ENCODE measurements at regions not wholly inside any gene's neighbourhood (a gene's known extent, or its start where the extent isn't known, plus 50 kb on each side); places are given as distances from the start of the nearest gene placed in this dataset.

DNA sequence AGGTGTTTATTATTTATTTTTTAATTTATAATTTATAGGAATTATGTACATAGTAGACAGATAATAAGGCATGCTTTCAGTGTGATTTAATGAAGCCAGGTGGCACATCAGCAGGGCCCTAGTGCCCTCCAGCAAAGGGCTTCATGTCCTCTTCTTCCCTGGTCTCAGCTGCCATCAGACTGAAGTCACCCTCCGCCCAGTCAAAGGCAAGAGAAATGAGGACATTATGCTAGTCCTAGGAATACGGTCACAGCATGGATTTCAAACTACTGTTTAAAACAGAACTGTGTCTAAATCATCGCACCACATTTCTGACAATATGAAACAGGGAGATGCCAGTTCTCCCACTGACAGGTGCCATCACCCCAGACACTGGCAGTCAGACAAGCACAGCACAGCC, 168.1 kb downstream of the SEC16B start:
- Mint-ChIP-seq H3K27ac (no peak overlapping the region), H3K27me3 (ENCODE audit: insufficient read depth, low read depth) (no peaks in the 10 kb centered on the region)

DNA sequence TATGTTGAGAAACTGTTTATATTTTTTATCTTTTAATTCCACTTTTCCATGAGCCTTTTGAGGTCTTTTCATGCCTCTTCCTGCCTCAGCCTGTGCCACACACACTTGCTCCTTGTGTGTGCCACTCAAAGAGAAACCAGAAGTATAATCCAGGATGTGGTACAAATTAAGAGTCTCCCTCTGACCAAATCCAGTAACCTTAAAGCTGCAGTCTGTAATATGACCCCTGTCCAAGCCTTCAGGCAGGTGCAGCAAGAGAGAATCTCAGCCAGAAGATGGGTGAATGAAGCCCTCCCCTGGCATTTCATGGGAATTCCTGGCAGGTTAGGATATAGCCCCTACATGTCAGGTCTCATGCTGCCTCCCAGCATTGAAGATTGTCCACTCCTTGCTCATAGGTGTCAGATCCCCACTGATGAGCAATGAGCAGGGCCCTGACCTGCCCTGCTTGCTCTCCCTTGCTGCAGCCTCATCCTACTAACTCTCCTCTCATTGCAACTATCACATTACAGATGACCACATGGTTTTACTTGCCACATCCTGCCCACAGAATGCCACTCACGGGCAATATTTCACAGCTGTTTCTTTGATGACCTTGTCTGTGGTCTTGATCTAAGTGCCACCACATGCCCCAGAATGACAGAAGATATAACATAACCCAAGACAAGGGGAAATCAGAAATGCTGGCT, 169.3 kb downstream of the SEC16B start:
- Histone ChIP-seq H3K4me1 (peaks cover 12% of the 10 kb centered on the region), H4K20me1 (ENCODE audit: low read depth) (no peaks in the 10 kb centered on the region), H3K27me3 (no peaks in the 10 kb centered on the region), H3K9me3 (ENCODE audit: low read depth) (no peaks in the 10 kb centered on the region), H3K36me3 (no peaks in the 10 kb centered on the region), H3K4me2 (no peak overlapping the region), H3K79me2 (ENCODE audit: low read depth) (no peaks in the 10 kb centered on the region), H2AFZ (replicated peaks) (no peak overlapping the region), H3K4me3 (no peak overlapping the region), H3F3A (ENCODE audit: low read depth) (no peaks in the 10 kb centered on the region), H3K9ac (no peak overlapping the region), H3K27ac (no peak overlapping the region)
- no peak overlapping the region for H3K27ac Mint-ChIP-seq
- peaks cover 10% of the 10 kb centered on the region for H3K9me3 Mint-ChIP-seq
- peaks cover 3% of the 10 kb centered on the region for H3K4me1 Mint-ChIP-seq
- no peak overlapping the region for H3K4me3 Mint-ChIP-seq
- H3K27me3 Mint-ChIP-seq (ENCODE audit: insufficient read depth, low read depth) = no peaks in the 10 kb centered on the region
- TF ChIP-seq, protein P1, sequence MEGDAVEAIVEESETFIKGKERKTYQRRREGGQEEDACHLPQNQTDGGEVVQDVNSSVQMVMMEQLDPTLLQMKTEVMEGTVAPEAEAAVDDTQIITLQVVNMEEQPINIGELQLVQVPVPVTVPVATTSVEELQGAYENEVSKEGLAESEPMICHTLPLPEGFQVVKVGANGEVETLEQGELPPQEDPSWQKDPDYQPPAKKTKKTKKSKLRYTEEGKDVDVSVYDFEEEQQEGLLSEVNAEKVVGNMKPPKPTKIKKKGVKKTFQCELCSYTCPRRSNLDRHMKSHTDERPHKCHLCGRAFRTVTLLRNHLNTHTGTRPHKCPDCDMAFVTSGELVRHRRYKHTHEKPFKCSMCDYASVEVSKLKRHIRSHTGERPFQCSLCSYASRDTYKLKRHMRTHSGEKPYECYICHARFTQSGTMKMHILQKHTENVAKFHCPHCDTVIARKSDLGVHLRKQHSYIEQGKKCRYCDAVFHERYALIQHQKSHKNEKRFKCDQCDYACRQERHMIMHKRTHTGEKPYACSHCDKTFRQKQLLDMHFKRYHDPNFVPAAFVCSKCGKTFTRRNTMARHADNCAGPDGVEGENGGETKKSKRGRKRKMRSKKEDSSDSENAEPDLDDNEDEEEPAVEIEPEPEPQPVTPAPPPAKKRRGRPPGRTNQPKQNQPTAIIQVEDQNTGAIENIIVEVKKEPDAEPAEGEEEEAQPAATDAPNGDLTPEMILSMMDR (IDR thresholded peaks at IDR 0.05) = no peak
- TF ChIP-seq EZH2phosphoT487 (IDR thresholded peaks at IDR 0.05) (no peak), EZH2 (IDR thresholded peaks at IDR 0.05) (no peak)
- no peaks in the 10 kb centered on the region for H3K36me3 Mint-ChIP-seq
- no peak for DNase-seq (ENCODE audit: low spot score)

More for the DNA sequence above, 168.1 kb downstream of the SEC16B start:
- DNase-seq (ENCODE audit: low spot score) = no peak
- H3K27ac ChIP-seq = no peak overlapping the region
- no peaks in the 10 kb centered on the region for H3K9me3 ChIP-seq (ENCODE audit: low read depth)
- no peak overlapping the region for H3K4me3 Mint-ChIP-seq
- no peak overlapping the region for H3K9ac ChIP-seq
- no peaks in the 10 kb centered on the region for H3K36me3 ChIP-seq
- no peak for TF ChIP-seq EZH2phosphoT487 (IDR thresholded peaks at IDR 0.05)
- TF ChIP-seq, protein P1 (IDR thresholded peaks at IDR 0.05) = no peak
- TF ChIP-seq EZH2 (IDR thresholded peaks at IDR 0.05) = no peak
- no peaks in the 10 kb centered on the region for H3K36me3 Mint-ChIP-seq
- H3K4me1 ChIP-seq = peaks cover 12% of the 10 kb centered on the region
- no peaks in the 10 kb centered on the region for H3K27me3 ChIP-seq
- H4K20me1 ChIP-seq (ENCODE audit: low read depth) = no peaks in the 10 kb centered on the region
- H3K4me2 ChIP-seq = no peak overlapping the region
- no peak overlapping the region for H2AFZ ChIP-seq (replicated peaks)
- H3K4me3 ChIP-seq = no peak overlapping the region
- H3F3A ChIP-seq (ENCODE audit: low read depth) = no peaks in the 10 kb centered on the region
- H3K79me2 ChIP-seq (ENCODE audit: low read depth) = no peaks in the 10 kb centered on the region
- H3K9me3 Mint-ChIP-seq = peaks cover 12% of the 10 kb centered on the region
- peaks cover 3% of the 10 kb centered on the region for H3K4me1 Mint-ChIP-seq

DNA sequence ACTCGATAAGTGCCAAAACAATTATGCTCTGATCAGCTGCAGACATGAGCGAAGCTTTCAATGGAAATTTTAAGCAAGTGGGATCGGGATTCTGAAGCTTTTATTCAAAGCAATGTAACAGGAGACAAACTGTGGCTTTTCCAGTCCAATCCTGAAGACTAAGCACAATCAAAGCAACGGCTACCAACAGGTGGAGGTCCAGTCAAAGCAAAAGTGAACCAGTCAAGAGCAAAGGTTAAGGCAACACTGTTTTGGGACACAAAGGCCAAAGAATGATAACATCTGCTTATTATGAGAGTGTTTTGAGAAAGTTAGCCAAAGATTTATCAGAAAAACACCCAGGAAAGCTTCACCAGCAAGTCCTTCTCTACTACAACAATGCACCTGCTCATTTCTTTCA, 170.1 kb downstream of the SEC16B start:
- TF ChIP-seq, protein P1 (IDR thresholded peaks at IDR 0.05) = no peak
- TF ChIP-seq EZH2 (IDR thresholded peaks at IDR 0.05) (no peak), EZH2phosphoT487 (IDR thresholded peaks at IDR 0.05) (no peak)
- DNase-seq (ENCODE audit: low spot score) = no peak
- Mint-ChIP-seq H3K4me3 (no peak overlapping the region), H3K4me1 (peaks cover 3% of the 10 kb centered on the region), H3K27me3 (ENCODE audit: insufficient read depth, low read depth) (no peaks in the 10 kb centered on the region), H3K36me3 (no peaks in the 10 kb centered on the region), H3K9me3 (peaks cover 9% of the 10 kb centered on the region), H3K27ac (no peak overlapping the region)
- H3K4me1 ChIP-seq = peaks cover 18% of the 10 kb centered on the region
- H3K79me2 ChIP-seq (ENCODE audit: low read depth) = no peaks in the 10 kb centered on the region
- peaks cover 2% of the 10 kb centered on the region for H3F3A ChIP-seq (ENCODE audit: low read depth)
- H3K4me2 ChIP-seq = no peak overlapping the region
- no peak overlapping the region for H3K27ac ChIP-seq
- H3K36me3 ChIP-seq = no peaks in the 10 kb centered on the region
- no peaks in the 10 kb centered on the region for H3K27me3 ChIP-seq
- no peak overlapping the region for H2AFZ ChIP-seq (replicated peaks)
- no peak overlapping the region for H3K4me3 ChIP-seq
- no peaks in the 10 kb centered on the region for H4K20me1 ChIP-seq (ENCODE audit: low read depth)
- H3K9me3 ChIP-seq (ENCODE audit: low read depth) = no peaks in the 10 kb centered on the region
- H3K9ac ChIP-seq = no peak overlapping the region
